Breast epithelium (tissue), 3 donors: ENCODE measurements at regions not wholly inside any gene's neighbourhood (a gene's known extent, or its start where the extent isn't known, plus 50 kb on each side); places are given as distances from the start of the nearest gene placed in this dataset.

Source experiments
- POLR2A ChIP-seq: fragments of 450-650 bp; IDR thresholded peaks from one replicate; pipeline ENCODE4 v1.6.1; 2016; ENCODE audit warnings: antibody characterized with exemption, mild to moderate bottlenecking, moderate library complexity
- POLR2AphosphoS5 ChIP-seq, 3 donors: sonication (generic); formaldehyde crosslinking; IDR thresholded peaks; one replicate each; pipeline ENCODE4 v1.6.1; 2017; ENCODE audit warnings: antibody characterized with exemption in 3 of 3
- TF ChIP-seq, protein P1 (sequence below), 3 donors: fragments of 450-650 bp; IDR thresholded peaks; one replicate each; pipeline ENCODE4 v1.5.1; 2016 to 2017; ENCODE audit warnings: antibody characterized with exemption in 3 of 3, mild to moderate bottlenecking in 3 of 3, moderate library complexity in 3 of 3

DNA sequence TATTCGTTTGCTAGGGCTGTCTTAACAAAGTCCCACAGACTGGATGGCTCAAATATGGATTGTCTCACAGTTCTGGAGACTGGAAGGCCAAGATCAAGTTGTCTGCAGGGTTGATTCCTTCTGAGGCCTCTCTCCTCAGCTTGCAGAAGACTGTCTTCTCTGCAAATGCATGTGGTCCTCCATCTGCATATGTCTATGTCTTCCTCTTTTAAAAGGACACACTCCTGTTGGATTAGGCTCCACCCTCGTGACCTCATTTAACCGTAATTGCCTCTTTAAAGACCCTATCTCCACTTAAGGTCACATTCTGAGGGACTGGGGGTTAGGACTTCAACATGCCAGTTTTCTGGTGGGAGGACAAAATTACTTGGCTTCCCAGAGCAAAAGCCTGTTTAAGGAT lies 123.3 kb downstream of the SLC38A6 start:
- TF ChIP-seq POLR2A (no peak), POLR2AphosphoS5 (IDR thresholded peaks at IDR 0.05) (no peak)
- TF ChIP-seq, protein P1, sequence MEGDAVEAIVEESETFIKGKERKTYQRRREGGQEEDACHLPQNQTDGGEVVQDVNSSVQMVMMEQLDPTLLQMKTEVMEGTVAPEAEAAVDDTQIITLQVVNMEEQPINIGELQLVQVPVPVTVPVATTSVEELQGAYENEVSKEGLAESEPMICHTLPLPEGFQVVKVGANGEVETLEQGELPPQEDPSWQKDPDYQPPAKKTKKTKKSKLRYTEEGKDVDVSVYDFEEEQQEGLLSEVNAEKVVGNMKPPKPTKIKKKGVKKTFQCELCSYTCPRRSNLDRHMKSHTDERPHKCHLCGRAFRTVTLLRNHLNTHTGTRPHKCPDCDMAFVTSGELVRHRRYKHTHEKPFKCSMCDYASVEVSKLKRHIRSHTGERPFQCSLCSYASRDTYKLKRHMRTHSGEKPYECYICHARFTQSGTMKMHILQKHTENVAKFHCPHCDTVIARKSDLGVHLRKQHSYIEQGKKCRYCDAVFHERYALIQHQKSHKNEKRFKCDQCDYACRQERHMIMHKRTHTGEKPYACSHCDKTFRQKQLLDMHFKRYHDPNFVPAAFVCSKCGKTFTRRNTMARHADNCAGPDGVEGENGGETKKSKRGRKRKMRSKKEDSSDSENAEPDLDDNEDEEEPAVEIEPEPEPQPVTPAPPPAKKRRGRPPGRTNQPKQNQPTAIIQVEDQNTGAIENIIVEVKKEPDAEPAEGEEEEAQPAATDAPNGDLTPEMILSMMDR (IDR thresholded peaks at IDR 0.05) = no peak
